ENCODE measurements at regions not wholly inside any gene's neighbourhood (a gene's known extent, or its start where the extent isn't known, plus 50 kb on each side); places are given as distances from the start of the nearest gene placed in this dataset.
"Not testable (repeated sequence)": the region's sequence is repeated elsewhere in the genome, so short reads cannot be mapped to it uniquely, and the experiment has no call there.

GRCh38 chr3:20375302-20375701 is 189.3 kb upstream of the SGO1 start:
- DNase-seq = no peak

GRCh38 chr3:20370273-20371063 is 184.5 kb upstream of the SGO1 start:
- not testable (repeated sequence) for DNase-seq

- no peak for DNase-seq
These were observed 175.0 kb upstream of the SGO1 start for GRCh38 chr3:20361000-20361399.

- no peak for DNase-seq
These were observed 167.3 kb upstream of the SGO1 start for GRCh38 chr3:20353286-20353685.

- DNase-seq = no peak
These were observed 166.7 kb upstream of the SGO1 start for GRCh38 chr3:20352546-20353179.

- DNase-seq = no peak
These were observed 164.4 kb upstream of the SGO1 start for GRCh38 chr3:20350449-20350848.

GRCh38 chr3:20346916-20347315 is 160.9 kb upstream of the SGO1 start:
- DNase-seq = no peak

GRCh38 chr3:20346369-20346768 is 160.4 kb upstream of the SGO1 start:
- no peak for DNase-seq

GRCh38 chr3:20344400-20344959 is 158.5 kb upstream of the SGO1 start:
- DNase-seq = no peak

GRCh38 chr3:20343790-20344189 is 157.8 kb upstream of the SGO1 start:
- no peak for DNase-seq

- peak; percentile 3 for DNase-seq
These were observed 154.4 kb upstream of the SGO1 start for GRCh38 chr3:20340324-20340928.

- no peak for DNase-seq
These were observed 150.6 kb upstream of the SGO1 start for GRCh38 chr3:20336572-20336971.

- DNase-seq = no peak
These were observed 148.8 kb upstream of the SGO1 start for GRCh38 chr3:20334842-20335241.

GRCh38 chr3:20327889-20328288 is 141.9 kb upstream of the SGO1 start:
- DNase-seq = no peak

GRCh38 chr3:20326541-20326940 is 140.5 kb upstream of the SGO1 start:
- DNase-seq = no peak

GRCh38 chr3:20325563-20325962 is 139.6 kb upstream of the SGO1 start:
- no peak for DNase-seq

GRCh38 chr3:20324664-20325478 is 138.9 kb upstream of the SGO1 start:
- DNase-seq = no peak

- no peak for DNase-seq
These were observed 137.4 kb upstream of the SGO1 start for GRCh38 chr3:20323307-20323927.

GRCh38 chr3:20322085-20322484 is 136.1 kb upstream of the SGO1 start:
- no peak for DNase-seq

GRCh38 chr3:20321391-20322047 is 135.5 kb upstream of the SGO1 start:
- DNase-seq = no peak

- no peak for DNase-seq
These were observed 134.5 kb upstream of the SGO1 start for GRCh38 chr3:20320489-20320888.

- no peak for DNase-seq
These were observed 133.5 kb upstream of the SGO1 start for GRCh38 chr3:20319551-20319950.

Measured in NCI-H2227 treated with DMSO at 0.1 percent for 48 hours (cell line).